IgD-negative memory B cell (primary cell): ENCODE measurements at regions not wholly inside any gene's neighbourhood (a gene's known extent, or its start where the extent isn't known, plus 50 kb on each side); places are given as distances from the start of the nearest gene placed in this dataset.

Experiments
- H3K27ac Mint-ChIP-seq, 3 donors: one replicate each; pipeline ENCODE4 v1.8.0; 2020 to 2022; ENCODE audit warnings: mild to moderate bottlenecking in 3 of 3, mixed read lengths in 3 of 3, moderate library complexity in 1 of 3
- H3K27me3 Mint-ChIP-seq: one replicate; pipeline ENCODE4 v1.8.0; 2021; ENCODE audit warnings: mixed read lengths
- H3K36me3 Mint-ChIP-seq: one replicate; pipeline ENCODE4 v1.8.0; 2020; ENCODE audit warnings: mild to moderate bottlenecking, mixed read lengths
- H3K4me1 Mint-ChIP-seq, 3 donors: one replicate each; pipeline ENCODE4 v1.8.0; 2020 to 2022; ENCODE audit warnings: mixed read lengths in 3 of 3, mild to moderate bottlenecking in 1 of 3
- H3K4me3 Mint-ChIP-seq, 4 donors: one replicate each; pipeline ENCODE4 v1.8.0; 2020 to 2022; ENCODE audit warnings: mild to moderate bottlenecking in 4 of 4, mixed read lengths in 4 of 4, moderate library complexity in 3 of 4
- H3K9me3 Mint-ChIP-seq, 3 donors: one replicate each; pipeline ENCODE4 v1.8.0; 2020 to 2021; ENCODE audit warnings: mixed read lengths in 3 of 3, mild to moderate bottlenecking in 1 of 3

DNA sequence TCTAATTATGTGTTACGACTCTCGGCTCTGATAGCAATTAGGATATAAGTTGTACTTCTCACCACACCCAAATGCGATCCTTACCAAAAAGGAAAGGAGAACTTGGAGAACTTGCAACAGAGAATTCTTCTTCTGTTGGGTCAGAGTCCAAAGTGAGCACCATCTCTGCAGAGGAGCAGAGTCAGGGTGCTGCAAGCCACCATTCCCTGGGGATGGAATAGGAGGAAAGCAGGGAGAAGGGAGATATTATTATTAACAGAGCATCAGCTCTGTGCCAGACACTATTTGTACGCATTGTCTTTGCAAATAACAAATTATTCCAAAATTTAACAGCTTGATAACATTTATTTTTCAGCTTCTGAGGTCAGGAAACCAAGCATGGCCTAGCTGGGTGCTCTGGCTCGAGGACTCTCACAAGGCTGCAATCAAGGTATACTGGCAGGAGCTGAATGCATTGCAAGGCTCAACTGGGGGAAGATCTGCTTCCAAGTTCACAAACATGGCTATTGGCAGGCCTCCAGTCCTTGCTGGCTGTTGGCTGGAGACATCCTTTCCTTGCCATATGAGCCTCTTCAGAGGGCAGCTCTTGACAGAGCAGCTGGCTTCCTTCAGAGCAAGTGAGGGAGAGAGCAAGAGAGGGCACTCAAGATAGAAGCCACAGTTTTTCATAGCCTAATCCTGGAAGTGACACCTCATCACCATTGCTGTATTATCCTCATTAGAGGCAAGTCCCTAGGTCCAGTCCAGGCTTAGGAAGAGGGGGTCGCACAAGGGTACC is 296.2 kb upstream of the CDH5 start:
- H3K4me1 Mint-ChIP-seq = no peaks in the 10 kb centered on the region
- peaks cover 0 to 2% (median 0%) of the 10 kb centered on the region in 3 donors for H3K9me3 Mint-ChIP-seq
- no peak overlapping the region for H3K4me3 Mint-ChIP-seq
- no peak overlapping the region for H3K27ac Mint-ChIP-seq
- H3K27me3 Mint-ChIP-seq = no peaks in the 10 kb centered on the region
- no peaks in the 10 kb centered on the region for H3K36me3 Mint-ChIP-seq

DNA sequence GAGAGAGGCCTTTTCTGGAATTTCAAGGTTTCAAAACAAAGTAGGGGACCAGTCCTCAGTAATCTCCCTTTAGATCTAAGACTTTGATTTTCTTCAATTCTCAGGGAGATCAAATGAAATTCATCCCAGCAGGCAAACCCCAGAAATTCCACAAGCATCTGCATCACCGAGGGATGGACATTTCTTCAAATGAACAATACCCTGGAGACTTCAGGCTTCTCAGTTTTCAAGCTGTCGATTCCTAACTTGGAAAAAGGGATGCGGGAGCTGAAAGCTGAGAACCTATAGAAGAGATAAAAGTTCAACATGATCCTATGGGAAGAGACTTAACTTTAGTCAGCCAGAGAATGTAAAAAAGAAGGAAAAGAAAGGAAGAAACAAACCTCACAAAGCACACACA is 296.9 kb upstream of the CDH5 start:
- Mint-ChIP-seq H3K27ac (no peak overlapping the region), H3K36me3 (no peaks in the 10 kb centered on the region), H3K4me3 (no peak overlapping the region), H3K4me1 (no peaks in the 10 kb centered on the region), H3K9me3 (peaks cover 0 to 2% (median 0%) of the 10 kb centered on the region in 3 donors), H3K27me3 (no peaks in the 10 kb centered on the region)

DNA sequence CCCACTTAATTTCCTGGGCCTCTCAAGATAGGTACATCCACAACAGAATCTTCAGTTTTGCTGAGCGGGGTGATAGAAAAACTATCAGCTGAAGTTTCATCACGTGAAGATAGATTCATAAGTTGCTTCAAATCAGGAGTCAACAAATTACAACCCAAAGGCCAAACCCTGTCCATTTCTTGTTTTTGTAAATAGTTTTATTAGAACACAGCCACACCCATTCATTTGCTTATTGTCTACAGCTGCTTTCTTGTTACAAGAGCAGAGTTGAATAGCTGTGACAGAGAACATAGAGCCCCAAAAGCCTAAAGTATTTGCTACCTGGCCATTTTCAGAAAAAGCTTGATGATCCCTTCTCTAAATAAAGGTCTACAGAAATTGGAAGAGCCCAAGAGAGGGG is 300.1 kb upstream of the CDH5 start:
- Mint-ChIP-seq H3K4me3 (no peak overlapping the region), H3K27ac (no peak overlapping the region), H3K27me3 (no peaks in the 10 kb centered on the region), H3K36me3 (peaks cover 2% of the 10 kb centered on the region), H3K9me3 (peaks cover 0 to 7% (median 2%) of the 10 kb centered on the region in 3 donors), H3K4me1 (no peaks in the 10 kb centered on the region)

DNA sequence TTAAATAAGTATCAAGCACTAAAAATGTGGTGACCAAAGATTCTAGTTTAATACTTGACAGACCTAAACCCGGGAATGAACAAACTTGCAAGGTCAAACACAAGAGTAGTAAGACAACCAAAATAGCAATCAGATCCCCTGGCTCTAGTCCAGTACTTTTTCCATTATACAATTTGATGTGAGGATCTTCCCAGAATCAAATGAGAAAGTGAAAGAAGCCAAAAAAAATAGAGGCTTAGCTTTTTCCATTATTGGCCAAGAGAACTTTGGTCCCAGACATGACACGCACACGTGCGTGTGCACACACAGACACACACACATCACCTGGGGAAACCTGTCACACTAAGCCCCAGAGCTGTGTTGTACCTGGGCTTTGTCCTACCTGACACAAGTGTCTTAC is 300.6 kb upstream of the CDH5 start:
- H3K9me3 Mint-ChIP-seq = peaks cover 0 to 7% (median 2%) of the 10 kb centered on the region in 3 donors
- H3K4me1 Mint-ChIP-seq = no peaks in the 10 kb centered on the region
- H3K27me3 Mint-ChIP-seq = no peaks in the 10 kb centered on the region

DNA sequence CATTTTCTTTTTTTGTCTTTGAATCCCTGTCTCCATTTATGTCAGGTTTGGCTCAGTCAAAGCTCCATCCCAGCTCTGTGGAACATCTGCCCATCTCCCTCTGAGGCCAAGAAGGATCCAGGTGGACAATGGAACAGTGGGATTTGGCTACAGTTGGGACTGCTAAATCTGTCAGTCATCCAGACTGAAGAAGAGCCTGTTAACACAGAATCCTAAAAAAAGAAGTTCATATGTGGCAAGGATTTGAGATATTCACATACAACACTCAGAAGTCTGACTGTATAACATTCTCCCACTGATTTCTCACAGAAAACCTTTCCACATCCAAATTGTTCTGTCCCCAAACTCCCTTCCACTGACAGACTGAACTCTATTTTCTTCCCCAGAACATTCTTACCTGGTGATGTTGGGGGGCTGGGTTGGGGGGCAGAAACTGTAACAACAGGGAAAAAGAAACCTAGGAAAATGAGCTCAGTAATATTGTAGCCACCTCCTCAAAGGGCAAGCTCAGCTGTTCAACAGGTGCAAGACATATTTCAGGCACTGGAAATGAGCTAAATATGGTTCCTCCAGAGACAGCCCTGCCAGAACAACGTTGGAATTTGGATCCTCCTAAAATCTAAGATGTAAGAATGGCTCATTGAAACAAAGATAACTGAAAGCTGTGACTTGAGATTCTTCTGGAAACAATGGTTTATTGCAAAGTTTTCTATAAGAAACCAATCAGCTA is 301.5 kb upstream of the CDH5 start:
- Mint-ChIP-seq H3K9me3 (peaks cover 0 to 7% (median 2%) of the 10 kb centered on the region in 3 donors), H3K27me3 (no peaks in the 10 kb centered on the region), H3K4me3 (no peak overlapping the region), H3K36me3 (peaks cover 2% of the 10 kb centered on the region), H3K27ac (no peak overlapping the region), H3K4me1 (no peaks in the 10 kb centered on the region)

More for the DNA sequence above, 300.6 kb upstream of the CDH5 start:
- Mint-ChIP-seq H3K27ac (no peak overlapping the region), H3K36me3 (peaks cover 2% of the 10 kb centered on the region), H3K4me3 (no peak overlapping the region)

DNA sequence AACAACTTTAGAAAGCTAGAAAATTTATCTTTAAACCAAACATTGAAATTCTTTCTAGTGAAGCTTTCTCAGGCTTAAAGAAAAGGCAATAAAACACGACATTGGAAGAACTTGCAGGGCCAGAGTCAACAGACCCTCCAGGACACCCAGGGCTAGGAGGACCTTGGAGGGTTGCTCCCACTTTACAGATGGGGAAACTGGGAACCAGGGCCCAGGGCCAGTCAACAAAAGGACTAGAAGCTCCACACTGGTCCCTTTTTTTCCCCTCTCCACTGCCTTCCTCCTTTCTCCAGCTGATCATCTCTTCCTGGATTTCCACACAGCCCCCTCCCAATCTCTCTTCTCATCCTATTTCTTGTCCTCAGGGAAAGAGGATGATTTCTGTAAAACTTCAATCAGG is 307.7 kb upstream of the CDH5 start:
- no peaks in the 10 kb centered on the region for H3K27me3 Mint-ChIP-seq

DNA sequence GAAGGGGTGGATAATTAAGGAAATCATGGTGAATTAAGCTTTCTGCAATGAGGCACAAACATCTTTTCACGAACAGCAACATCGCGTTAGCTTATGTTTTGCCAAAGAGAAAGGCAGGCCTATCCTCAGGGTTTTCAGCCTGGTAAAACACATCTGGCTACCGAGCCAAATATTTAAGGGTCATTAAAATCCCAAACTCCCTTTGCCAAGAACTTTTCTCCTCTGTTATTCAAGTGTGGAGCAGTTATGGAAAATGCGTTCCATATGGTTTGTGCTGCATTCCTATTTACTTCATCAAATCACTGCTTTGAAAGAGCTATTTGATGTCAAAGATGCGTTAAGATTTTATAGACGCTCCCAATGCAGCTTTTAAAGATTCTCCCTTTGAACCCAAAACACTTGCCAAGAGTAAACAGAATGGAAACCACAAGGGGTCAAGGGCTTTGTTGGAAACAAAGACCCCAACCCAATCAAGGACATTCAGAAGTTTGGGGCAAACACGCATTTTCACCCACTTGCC is 308.3 kb upstream of the CDH5 start:
- Mint-ChIP-seq H3K9me3 (peaks cover 0 to 7% (median 0%) of the 10 kb centered on the region in 3 donors), H3K4me3 (no peak overlapping the region), H3K36me3 (no peaks in the 10 kb centered on the region), H3K27me3 (no peaks in the 10 kb centered on the region), H3K4me1 (no peaks in the 10 kb centered on the region), H3K27ac (no peak overlapping the region)

More for the DNA sequence above, 307.7 kb upstream of the CDH5 start:
- Mint-ChIP-seq H3K4me1 (no peaks in the 10 kb centered on the region), H3K9me3 (peaks cover 0 to 7% (median 0%) of the 10 kb centered on the region in 3 donors), H3K4me3 (no peak overlapping the region), H3K36me3 (peaks cover under 1% of the 10 kb centered on the region), H3K27ac (no peak overlapping the region)

DNA sequence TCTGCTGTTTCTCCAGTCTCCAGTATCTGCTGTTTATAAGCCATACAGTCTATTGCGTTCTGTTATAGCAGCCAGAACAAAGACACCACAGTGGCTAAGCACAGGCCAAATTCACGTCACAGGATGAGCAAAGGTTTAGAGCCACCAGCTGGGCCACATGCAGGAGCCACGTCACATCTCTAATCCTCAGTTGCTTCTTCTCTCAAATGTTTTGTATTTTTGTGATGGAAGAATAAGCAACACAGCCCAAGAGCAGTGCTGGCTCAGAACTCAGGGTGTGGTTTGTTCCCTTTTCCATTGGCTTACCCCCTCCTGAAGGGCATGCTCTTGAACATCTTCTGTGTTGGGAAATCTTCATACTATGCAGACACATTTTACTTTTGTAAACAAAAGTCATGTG is 309.4 kb upstream of the CDH5 start:
- Mint-ChIP-seq H3K9me3 (no peaks in the 10 kb centered on the region), H3K27me3 (no peaks in the 10 kb centered on the region), H3K36me3 (no peaks in the 10 kb centered on the region), H3K27ac (no peak overlapping the region), H3K4me1 (no peaks in the 10 kb centered on the region), H3K4me3 (no peak overlapping the region)

DNA sequence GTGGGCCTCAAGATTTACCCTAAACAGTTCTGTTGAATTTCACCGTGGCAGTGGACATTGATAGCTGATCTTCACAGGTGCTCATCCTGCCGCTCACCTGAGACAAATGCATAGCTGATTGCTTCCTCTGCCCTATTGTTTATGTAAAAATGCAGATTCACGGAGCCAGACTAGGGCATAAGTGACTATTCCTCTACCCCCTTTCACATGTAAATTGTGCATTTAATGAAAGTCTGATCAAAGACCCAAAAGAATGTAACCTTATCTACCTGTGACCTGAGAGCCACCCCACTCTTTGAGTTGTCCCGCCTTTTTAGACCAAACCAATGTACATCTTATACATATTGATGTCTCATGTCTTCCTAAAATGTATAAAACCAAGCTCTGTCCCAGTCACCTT is 312.4 kb upstream of the CDH5 start:
- Mint-ChIP-seq H3K4me3 (no peak overlapping the region), H3K9me3 (no peaks in the 10 kb centered on the region), H3K27me3 (no peaks in the 10 kb centered on the region), H3K27ac (no peak overlapping the region), H3K36me3 (no peaks in the 10 kb centered on the region), H3K4me1 (no peaks in the 10 kb centered on the region)

DNA sequence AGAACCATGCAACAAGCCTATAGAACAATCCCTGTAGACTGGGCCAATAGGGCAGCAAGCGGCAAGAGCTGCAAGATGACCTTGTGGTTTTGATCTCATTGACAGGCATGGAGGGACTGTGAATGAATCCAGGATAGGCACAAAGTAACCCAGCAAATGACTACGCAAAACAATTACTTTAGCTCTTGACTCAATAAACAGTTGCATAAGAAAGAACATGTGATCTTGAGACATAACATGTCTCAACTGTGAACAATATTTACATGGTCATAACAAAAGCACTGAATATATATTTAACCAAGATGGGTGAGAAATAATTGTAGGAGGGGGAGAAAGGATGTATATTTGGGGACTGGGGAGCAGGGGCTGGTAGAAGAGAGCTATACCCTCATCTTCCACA is 313.7 kb upstream of the CDH5 start:
- Mint-ChIP-seq H3K27ac (no peak overlapping the region), H3K9me3 (no peaks in the 10 kb centered on the region), H3K36me3 (no peaks in the 10 kb centered on the region), H3K4me1 (no peaks in the 10 kb centered on the region), H3K4me3 (no peak overlapping the region), H3K27me3 (peaks cover 2% of the 10 kb centered on the region)

DNA sequence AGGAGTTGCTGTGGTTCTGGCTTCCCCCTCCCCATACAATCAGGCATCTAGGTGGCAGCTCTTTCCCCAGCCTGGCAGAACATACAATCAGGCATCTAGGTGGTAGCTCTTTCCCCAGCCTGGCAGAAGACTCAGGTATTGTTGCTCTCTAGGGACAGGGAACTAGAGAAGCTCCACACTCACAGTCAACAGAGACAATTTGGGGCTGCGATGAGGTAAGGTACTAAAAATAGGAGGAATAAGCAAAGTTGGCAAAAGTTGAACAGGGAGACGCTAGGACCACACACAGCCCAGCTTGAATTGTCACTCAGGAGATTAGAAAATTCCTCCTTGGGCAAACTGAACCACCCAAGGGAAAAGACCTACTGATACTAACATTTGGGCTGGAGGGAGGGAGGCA is 315.5 kb upstream of the CDH5 start:
- H3K27me3 Mint-ChIP-seq = peaks cover 2% of the 10 kb centered on the region
- H3K4me1 Mint-ChIP-seq = no peaks in the 10 kb centered on the region
- no peaks in the 10 kb centered on the region for H3K36me3 Mint-ChIP-seq
- no peak overlapping the region for H3K27ac Mint-ChIP-seq
- no peak overlapping the region for H3K4me3 Mint-ChIP-seq
- peaks cover 0 to 2% (median 0%) of the 10 kb centered on the region in 3 donors for H3K9me3 Mint-ChIP-seq

DNA sequence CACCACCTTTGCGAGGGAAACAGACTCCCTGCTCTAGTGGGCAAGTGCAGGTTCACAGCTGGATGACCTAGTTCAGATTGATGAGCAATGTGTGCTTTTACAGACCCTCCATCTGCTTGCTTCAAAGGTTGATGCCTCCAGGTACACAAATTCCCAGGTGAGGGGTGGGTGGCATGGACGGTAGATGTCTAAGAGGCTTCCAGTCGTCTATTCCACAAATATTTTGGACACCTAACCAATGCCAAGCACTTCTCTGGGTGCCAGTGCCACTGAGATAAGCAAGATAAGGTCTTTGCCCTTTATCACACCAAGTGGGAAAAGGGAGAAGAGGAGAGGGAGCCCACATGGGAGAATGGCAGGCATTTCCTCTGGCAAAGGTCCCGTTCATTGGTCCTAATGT is 316.6 kb upstream of the CDH5 start:
- Mint-ChIP-seq H3K36me3 (no peaks in the 10 kb centered on the region), H3K4me3 (no peak overlapping the region), H3K27me3 (peaks cover 2% of the 10 kb centered on the region), H3K27ac (no peak overlapping the region), H3K9me3 (peaks cover 0 to 4% (median 0%) of the 10 kb centered on the region in 3 donors), H3K4me1 (no peaks in the 10 kb centered on the region)

DNA sequence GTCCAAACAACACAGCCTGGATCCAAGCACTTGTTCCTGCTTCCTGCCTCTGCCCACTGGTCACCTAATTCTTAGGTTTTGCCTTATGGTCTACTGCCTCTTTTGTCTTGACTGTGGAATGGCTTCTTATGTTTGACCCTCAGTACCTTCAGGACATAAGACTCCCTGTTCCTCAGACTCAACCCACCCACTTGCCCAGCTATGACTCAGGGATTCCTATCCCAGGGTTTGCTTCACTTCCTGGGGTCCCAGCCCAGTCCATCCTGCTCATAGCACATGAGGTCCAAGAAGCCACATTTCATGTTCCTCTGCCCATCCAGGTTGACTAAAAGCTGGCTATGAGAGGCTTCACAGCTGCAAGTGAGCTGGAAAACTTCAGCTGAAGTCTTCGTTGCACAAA is 320.9 kb upstream of the CDH5 start:
- no peaks in the 10 kb centered on the region for H3K36me3 Mint-ChIP-seq
- peaks cover 0 to 7% (median 0%) of the 10 kb centered on the region in 3 donors for H3K9me3 Mint-ChIP-seq
- no peak overlapping the region for H3K27ac Mint-ChIP-seq
- peaks cover 3% of the 10 kb centered on the region for H3K27me3 Mint-ChIP-seq
- no peak overlapping the region for H3K4me3 Mint-ChIP-seq
- H3K4me1 Mint-ChIP-seq = no peaks in the 10 kb centered on the region

DNA sequence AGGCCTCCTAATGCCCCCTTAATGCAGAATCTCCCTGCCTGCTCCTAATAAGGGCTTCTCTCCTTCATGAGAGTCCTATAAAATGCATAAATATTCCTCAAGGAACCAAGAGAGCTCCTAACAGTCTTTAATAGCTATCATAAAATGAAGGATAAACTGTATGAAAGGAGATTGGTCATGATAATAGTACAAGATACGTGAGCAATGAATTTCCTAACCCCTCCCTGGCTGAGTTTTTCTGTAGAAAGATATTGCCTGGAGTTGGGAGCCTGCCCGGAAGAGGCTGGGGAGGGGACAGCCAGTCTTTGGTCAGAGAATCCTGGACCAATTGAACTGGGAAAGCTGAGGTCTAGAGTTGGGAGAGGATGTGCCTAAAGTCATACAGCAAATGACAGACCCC is 321.9 kb upstream of the CDH5 start:
- Mint-ChIP-seq H3K27me3 (peaks cover 3% of the 10 kb centered on the region), H3K36me3 (no peaks in the 10 kb centered on the region), H3K27ac (no peak overlapping the region), H3K4me1 (no peaks in the 10 kb centered on the region), H3K9me3 (peaks cover 0 to 7% (median 0%) of the 10 kb centered on the region in 3 donors), H3K4me3 (no peak overlapping the region)

DNA sequence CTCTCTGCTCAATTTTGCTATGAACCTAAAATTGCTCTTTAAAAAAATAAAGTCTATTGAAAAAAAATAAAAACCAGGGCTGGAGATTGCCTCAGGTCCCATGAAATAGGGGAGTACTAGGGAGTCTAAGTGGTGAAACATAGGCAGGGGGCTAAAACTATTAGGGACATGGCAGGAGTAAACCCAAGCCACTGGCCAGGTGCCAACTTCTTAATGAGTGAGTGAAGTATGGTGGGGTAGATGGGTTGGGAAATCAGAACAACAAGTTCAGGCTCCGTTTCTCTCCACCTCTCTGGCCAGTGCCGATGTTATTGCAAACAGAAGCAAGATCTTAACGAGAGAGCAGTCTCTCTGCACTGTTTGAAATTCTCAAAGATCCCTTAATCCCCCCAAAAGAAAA is 322.4 kb upstream of the CDH5 start:
- Mint-ChIP-seq H3K9me3 (peaks cover 0 to 7% (median 0%) of the 10 kb centered on the region in 3 donors), H3K4me1 (no peaks in the 10 kb centered on the region), H3K36me3 (no peaks in the 10 kb centered on the region), H3K27me3 (peaks cover 3% of the 10 kb centered on the region), H3K27ac (no peak overlapping the region), H3K4me3 (no peak overlapping the region)
